Heart left ventricle (tissue), 13 donors: ENCODE measurements at regions not wholly inside any gene's neighbourhood (a gene's known extent, or its start where the extent isn't known, plus 50 kb on each side); places are given as distances from the start of the nearest gene placed in this dataset.

Experiments
- CTCF ChIP-seq, 12 donors: fragments of 200-600 bp; sonication (generic) in 4 of 12; IDR thresholded peaks; one replicate each; pipeline versions ENCODE4 v1.5.0 to v1.8.0; 2018 to 2022; ENCODE audit warnings: antibody characterized with exemption in 12 of 12, mild to moderate bottlenecking in 5 of 12
- POLR2A ChIP-seq, 2 donors: fragments of 450-650 bp; IDR thresholded peaks; one replicate each; pipeline ENCODE4 v1.6.1; 2017; ENCODE audit warnings: antibody characterized with exemption in 2 of 2, mild to moderate bottlenecking in 2 of 2, moderate library complexity in 2 of 2
- donor health status: ischemic (EF 13 %, LVEDD 7.1; RV severe dilation, severe dysfunction).
- donor health status: DM: no; HTN: yes; CAD: no.
- donor health status: DM: no; HTN: no; CAD: no.
- donor health status: ischemic (EF 25% LVEDD 6.9; RV normal size, moderate dysfunction).
- donor health status: ischemic (EF 25% LVEDD 5.7; RV mildly dilated, moderate dysfunction).
- donor health status: ischemic (EF 35%, LVEDD 5.7; RV mildly dilated, moderate dysfunction).
- donor health status: nonischemic (EF 11% LVEDD 7.7; RV severe dilation, severe dysfunction).
- donor health status: DM: yes; HTN: yes; CAD: no.
- donor health status: PGD.
- donor health status: ischemic (EF 29% LVEDD 5.4; RV normal size, mild dysfunction).
- donor health status: nonischemic (EF 23%, LVEDD 6.1; RV moderate dilation, normal function).

GRCh38 chr11:37560346-37560745 lies 962.3 kb upstream of the RAG2 start:
- no peak for TF ChIP-seq CTCF (IDR thresholded peaks at IDR 0.05)
- TF ChIP-seq POLR2A (IDR thresholded peaks at IDR 0.05): no peak
